ENCODE measurements at regions not wholly inside any gene's neighbourhood (a gene's known extent, or its start where the extent isn't known, plus 50 kb on each side); places are given as distances from the start of the nearest gene placed in this dataset.

DNA sequence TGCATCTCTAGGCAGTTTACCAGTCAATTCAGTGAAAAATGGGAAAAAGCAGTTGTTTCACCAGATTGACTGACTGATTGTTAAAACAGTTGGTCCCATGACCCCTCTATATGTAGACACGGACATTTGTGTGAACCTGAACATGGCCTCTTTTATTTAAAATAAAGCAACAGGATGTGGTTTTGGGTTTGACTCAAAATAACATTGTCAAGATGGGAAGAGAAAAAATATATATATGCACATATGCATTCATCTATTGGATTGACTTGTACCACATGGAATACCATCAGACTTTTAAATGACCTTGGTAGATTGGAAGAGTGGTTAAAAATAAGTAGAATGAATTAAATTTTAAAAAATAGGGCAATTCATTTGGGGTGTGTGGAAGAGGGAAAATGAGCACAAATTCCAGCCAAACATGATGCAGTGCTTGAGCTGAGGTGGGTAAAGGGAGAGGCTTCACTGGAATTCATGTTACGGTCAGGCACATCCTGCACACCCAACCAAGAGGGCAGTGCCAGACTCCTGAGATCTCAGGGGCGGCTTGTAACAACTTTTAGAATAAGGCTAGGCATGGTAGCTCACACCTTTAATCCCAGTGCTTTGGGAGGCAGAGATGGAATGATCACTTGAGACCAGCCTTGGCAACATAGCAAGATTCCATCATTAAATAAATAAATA is 560.7 kb upstream of the TENM3 start:
- no peak for DNase-seq (ENCODE audit: low spot score)

GRCh38 chr4:181684310-181684709 is 558.9 kb upstream of the TENM3 start:
- DNase-seq (ENCODE audit: low spot score), result no peak

- no peak for DNase-seq (ENCODE audit: low spot score)
These were observed 557.7 kb upstream of the TENM3 start for GRCh38 chr4:181685461-181685860.

GRCh38 chr4:181685911-181686310 is 557.3 kb upstream of the TENM3 start:
- DNase-seq (ENCODE audit: low spot score), result no peak

DNA sequence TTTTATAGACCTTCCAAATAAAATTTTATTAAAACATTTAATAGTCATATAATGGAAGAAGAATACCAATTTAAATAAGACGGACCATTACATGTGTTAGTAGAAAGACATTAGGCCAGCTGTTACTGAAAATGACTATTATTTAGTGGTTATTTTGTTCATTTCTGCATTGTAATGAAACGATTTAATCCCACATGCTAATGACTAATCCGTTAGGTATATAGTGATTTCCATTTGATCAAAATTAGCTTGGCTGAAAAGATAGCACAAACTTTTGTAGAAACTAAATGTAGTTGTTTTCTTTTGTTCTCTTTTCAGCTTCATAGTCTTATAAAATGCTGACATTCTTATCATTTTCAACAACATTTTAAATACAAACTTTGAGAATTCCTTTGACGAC is 556.1 kb upstream of the TENM3 start:
- DNase-seq (ENCODE audit: low spot score), result no peak

DNA sequence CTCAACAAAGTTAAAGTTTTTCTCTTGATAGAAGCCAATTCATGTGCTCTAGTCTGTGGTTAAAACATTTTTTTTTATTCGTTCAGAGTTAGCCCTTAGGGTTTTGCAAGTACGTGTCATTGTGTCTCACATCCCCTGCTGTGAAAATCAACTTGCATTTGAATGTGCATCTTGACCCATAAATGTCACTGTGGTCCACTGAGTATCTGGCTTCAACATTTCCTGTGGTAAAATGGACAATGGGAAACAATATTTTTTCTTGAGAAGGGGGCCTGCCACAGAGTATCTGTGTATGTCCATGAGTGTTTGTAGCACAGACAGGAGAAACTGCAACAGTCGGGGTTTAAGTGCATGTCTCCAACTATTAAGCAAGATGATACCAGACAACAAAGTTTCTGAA is 554.8 kb upstream of the TENM3 start:
- no peak for DNase-seq (ENCODE audit: low spot score)

GRCh38 chr4:181688872-181689271 is 554.3 kb upstream of the TENM3 start:
- DNase-seq (ENCODE audit: low spot score), result no peak

- DNase-seq (ENCODE audit: low spot score), result no peak
These were observed 552.7 kb upstream of the TENM3 start for GRCh38 chr4:181690498-181690897.

DNA sequence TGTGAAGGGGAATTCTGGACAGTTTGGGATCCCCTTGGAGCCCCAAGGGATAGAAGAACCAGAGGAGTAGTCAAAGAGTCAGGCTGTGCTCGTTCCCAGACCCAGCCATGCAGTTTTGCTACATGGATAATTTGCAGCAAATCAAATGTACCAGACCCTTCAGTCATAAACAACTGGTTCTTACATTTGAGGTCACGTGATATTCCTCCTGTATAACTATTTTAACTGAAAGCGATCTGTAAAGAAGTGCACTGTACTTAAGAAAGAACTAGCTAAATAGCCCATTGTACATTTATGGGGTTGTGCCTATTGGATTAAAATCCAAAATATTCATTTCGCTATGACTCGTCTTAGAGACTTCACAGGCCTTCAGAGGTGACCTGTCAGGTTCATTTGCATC is 550.2 kb upstream of the TENM3 start:
- DNase-seq (ENCODE audit: low spot score), result no peak

- no peak for DNase-seq (ENCODE audit: low spot score)
These were observed 549.7 kb upstream of the TENM3 start for GRCh38 chr4:181693517-181693916.

DNA sequence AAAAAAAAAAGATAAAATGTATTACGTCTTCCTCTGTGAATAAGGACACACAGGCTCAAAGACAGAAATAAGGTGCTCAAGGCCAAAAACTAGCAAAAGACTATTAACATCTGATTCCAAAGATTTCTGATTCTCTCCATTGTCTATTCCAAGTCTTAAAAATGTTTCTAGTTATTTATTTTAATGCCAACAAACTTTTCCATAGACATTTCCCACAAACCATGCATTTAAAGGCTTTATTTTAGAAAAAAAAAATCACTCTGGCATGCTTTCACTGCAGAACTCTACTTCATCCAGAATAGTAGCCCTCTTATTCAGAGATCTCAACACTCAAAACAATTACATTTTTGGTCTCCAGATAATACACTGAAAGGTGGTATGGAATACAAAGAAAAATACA is 545.0 kb upstream of the TENM3 start:
- DNase-seq (ENCODE audit: low spot score), result no peak

GRCh38 chr4:181701214-181701613 is 542.0 kb upstream of the TENM3 start:
- no peak for DNase-seq (ENCODE audit: low spot score)

DNA sequence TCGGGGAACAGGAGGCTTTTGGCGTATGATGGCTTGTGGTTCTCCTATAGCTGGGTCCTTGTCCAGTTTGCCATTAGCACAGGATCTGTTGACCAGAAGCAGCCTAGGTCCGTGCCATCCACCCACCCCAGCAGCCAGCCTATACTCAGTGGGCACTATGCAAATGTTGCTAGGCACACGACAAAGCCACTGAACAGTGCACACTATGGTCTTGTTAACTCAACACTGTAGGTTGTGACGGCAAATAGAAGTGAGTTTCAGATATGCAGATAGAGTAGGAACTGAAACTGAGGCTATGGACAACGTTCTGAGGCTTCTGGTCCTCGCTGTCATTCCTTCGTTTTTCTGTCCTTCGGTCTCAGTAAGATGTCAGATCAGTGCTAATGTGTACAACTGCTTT is 541.3 kb upstream of the TENM3 start:
- no peak for DNase-seq (ENCODE audit: low spot score)

GRCh38 chr4:181702864-181703495 is 540.2 kb upstream of the TENM3 start:
- DNase-seq (ENCODE audit: low spot score), result no peak

DNA sequence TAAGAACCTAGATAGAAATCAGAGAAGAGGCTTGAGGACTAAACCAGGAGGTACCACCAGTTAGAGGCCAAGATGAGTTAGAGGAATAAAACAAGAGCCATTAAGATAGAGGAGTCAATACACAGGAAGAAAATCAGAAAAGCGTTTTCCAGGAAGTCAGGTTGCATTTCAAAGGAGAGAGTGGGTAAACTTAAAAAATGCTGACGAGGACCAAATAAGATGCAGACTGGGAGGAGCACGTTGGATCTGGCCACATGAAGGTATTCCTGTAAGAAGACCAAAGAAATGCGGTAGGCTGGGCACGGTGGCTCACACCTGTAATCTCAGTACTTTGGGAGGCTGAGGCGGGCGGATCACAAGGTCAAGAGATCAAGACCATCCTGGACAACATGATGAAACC is 533.1 kb upstream of the TENM3 start:
- no peak for DNase-seq (ENCODE audit: low spot score)

GRCh38 chr4:181711387-181711786 is 531.8 kb upstream of the TENM3 start:
- no peak for DNase-seq (ENCODE audit: low spot score)

GRCh38 chr4:181728305-181728966 is 514.8 kb upstream of the TENM3 start:
- DNase-seq (ENCODE audit: low spot score), result no peak

DNA sequence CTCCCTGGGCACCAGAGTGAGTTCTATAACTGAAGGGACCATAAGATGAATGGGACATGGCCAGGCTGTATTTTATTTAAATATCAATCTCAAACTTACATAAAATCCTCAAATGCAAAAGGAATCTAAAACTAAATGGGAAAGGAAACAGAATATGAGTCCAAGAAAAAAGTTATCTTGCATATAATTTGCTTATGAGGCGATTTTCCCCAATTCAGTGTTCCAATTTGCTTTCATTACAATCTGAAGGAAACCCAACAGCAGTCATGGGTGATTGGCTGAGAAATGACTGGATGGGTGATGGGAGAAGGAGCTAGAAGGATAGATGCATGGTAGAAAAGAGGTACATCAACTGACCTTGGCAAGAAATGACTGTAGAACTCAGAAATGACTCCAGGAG is 511.3 kb upstream of the TENM3 start:
- DNase-seq (ENCODE audit: low spot score), result no peak

DNA sequence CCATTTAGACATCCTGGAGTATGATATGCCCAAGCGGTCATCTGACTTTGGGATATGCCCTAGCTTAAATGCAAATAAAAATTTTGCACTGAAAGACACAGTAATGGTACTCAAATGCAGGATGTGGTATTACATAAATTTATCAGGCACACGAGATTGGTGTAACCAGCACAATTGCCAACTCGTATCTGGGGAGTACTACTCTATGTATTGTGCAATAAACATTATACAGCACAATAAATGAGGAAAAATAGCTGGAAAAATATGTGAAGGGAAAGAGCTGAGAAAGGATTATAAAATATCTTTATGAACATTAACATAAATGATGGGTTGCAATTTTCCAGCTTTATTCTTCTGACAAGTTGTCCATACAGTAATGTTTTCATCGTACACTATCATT is 505.5 kb upstream of the TENM3 start:
- DNase-seq (ENCODE audit: low spot score), result no peak

DNA sequence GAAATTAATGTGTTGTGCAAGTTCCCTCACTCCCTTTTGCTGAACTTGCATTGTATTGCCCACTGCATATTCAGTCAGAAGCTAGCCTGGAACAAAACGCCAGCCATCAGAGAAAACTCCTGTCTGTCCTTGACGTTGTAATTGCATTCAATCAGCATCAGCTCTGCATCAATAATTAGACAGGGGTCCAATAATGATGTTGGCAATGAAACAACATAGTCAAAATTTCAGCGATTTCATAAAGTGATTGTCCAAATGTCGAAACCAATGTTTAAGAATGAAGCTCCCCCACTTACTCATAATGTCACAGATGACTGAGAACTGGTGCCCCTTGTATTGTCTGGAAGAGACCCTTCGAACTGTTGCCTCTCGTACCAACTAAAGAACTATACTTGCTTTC is 504.2 kb upstream of the TENM3 start:
- no peak for DNase-seq (ENCODE audit: low spot score)

DNA sequence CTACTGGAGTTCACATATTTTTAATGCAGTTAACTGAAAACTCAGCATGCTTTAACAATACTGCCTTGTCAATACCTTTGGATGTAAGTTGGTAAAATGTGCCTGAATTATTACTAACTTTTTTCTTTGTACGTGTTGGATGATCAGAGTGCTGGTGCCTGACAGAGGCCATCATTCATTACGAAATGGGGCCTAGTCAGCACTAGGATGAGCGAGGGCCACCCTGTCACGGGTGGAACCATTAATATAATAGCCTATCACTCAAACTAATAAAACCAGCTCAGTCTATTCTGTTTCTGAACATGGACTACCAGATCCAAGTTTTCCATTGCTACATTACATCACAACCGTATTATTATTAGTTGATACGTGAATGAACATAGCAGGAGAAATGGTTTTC is 501.7 kb upstream of the TENM3 start:
- no peak for DNase-seq (ENCODE audit: low spot score)

DNA sequence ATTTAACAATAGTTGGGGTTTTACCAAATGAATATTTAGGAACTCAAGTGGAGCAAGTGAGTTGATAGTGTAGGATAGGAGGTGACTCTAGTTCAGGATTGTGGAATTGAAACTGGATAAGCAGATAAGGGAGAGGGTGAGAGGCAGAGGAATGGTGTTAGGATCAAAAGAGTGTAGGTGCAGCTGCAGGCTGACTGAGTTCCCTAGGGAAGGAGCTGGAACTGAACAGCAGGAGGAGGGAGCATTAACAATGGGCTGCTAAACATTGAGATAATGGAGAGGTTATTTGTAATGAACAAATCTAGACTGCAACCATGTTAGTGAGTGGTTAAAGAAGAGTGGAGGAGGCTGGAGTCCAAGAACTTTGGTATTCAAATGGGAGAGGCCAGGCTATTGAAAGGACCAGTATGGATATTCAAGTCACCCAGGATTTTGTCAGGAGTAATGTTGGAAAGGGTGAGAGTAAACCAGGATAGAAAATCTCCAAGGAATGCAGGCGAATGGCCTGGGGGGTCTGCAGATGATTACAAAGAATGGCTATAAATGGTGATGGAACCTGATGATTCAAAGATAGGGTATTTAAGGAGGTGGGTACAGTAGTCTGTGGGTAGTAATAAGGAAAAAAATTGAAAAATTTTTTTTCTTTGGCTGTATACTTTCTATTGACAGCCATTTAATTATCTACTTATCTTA is 497.1 kb upstream of the TENM3 start:
- no peak for DNase-seq (ENCODE audit: low spot score)

- DNase-seq (ENCODE audit: low spot score), result no peak
These were observed 494.6 kb upstream of the TENM3 start for GRCh38 chr4:181748581-181748980.
